ENCODE measurements at regions not wholly inside any gene's neighbourhood (a gene's known extent, or its start where the extent isn't known, plus 50 kb on each side); places are given as distances from the start of the nearest gene placed in this dataset.

DNA sequence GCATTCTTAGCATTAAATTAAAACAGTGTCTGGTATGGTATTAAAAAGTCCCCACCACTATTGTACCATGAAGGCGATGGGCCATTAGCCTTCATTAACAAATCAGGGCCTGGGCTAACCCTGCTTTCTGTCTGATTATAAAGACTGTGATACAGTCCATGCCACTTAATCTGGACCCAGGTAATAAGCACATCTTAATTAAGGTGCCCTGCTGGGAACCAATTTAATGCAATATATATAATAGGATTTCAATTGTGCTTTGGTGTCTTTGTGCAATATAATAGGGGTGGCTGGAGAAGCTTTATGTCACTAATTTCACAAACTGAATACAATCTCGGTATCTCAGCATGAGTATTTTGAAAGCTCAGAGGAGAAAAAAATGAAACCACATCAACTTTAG is 64.4 kb upstream of the CDH8 start:
- WGBS, 5 donors, result 43 to 63% (median 48%) methylated on average over 2 of the region's 2 CpGs
- H3K27ac ChIP-seq, result no peak overlapping the region
- no peaks in the 10 kb centered on the region for H3K36me3 ChIP-seq
- intact Hi-C loops (cut with DNase I; ENCODE audit: low total_unique reads), result no loop called here
- no peaks in the 10 kb centered on the region for H3K27me3 ChIP-seq
- TF ChIP-seq, protein P1, sequence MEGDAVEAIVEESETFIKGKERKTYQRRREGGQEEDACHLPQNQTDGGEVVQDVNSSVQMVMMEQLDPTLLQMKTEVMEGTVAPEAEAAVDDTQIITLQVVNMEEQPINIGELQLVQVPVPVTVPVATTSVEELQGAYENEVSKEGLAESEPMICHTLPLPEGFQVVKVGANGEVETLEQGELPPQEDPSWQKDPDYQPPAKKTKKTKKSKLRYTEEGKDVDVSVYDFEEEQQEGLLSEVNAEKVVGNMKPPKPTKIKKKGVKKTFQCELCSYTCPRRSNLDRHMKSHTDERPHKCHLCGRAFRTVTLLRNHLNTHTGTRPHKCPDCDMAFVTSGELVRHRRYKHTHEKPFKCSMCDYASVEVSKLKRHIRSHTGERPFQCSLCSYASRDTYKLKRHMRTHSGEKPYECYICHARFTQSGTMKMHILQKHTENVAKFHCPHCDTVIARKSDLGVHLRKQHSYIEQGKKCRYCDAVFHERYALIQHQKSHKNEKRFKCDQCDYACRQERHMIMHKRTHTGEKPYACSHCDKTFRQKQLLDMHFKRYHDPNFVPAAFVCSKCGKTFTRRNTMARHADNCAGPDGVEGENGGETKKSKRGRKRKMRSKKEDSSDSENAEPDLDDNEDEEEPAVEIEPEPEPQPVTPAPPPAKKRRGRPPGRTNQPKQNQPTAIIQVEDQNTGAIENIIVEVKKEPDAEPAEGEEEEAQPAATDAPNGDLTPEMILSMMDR (IDR thresholded peaks at IDR 0.05), result no peak
- TF ChIP-seq POLR2A (IDR thresholded peaks at IDR 0.05) (no peak), EP300 (IDR thresholded peaks at IDR 0.05) (no peak), POLR2AphosphoS5 (IDR thresholded peaks at IDR 0.05) (no peak)
- no peak overlapping the region for H3K4me3 ChIP-seq
- DNase-seq, result no peak
- no peaks in the 10 kb centered on the region for H3K4me1 ChIP-seq
- peaks cover 0 to 4% (median 0%) of the 10 kb centered on the region in 4 donors for H3K9me3 ChIP-seq

DNA sequence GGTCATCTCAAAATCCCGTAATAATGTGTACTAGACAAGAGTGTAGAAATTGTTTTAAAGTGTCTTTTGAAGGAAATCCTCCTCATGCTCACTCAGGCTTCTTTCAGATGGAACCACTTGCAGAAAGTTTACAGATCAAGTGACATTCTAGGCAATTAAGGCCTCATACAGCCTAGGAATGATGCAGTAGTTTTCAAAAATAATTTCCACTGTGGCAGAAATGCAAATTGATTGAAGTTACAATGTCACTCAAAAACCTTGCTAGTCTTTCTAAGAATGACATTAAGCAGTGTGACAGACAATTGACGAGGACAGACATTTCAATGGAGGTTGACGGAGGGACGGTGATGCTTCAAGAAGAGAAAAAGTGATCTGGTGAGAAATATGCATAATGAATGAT is 53.5 kb upstream of the CDH8 start:
- no peaks in the 10 kb centered on the region for H3K9me3 ChIP-seq
- 87 to 92% (median 89%) methylated on average over 4 of the region's 4 CpGs for WGBS, 5 donors

DNA sequence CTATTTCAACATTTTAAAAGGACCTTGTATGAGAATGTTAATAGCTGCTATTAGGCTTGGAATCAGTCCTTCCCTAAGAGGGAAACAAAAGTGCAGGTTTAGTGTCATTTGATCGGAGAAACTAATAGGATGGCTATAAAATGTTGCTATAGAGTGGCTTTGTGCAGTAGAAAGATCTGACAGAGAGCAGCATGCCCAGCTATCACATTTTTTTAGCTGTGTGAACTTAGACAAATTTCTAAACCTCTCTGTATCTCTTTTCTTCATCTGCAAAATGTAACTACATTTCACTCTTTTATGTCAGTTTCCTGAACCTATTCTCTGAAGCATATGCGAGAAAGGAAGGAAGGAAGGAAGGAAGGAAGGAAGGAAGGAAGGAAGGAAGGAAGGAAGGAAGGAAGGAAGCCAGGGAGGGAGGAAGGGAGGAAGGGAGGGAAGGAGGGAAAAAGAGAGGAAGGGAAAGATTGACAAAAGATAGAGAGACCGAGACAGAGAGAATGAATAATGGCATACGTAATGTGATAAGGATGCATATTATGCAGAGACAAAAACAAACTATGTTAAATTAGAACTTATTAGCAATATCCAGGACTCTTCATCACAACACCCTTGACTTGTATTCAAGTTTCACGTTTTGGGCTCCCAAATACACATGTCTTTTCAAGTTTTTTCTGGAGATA is 52.6 kb upstream of the CDH8 start:
- Histone ChIP-seq H3K27ac (no peak overlapping the region), H3K36me3 (no peaks in the 10 kb centered on the region), H3K9me3 (no peaks in the 10 kb centered on the region), H3K27me3 (no peaks in the 10 kb centered on the region), H3K4me3 (no peak overlapping the region), H3K4me1 (no peaks in the 10 kb centered on the region)
- no peak for DNase-seq
- WGBS, 5 donors, result 67 to 75% (median 73%) methylated on average over 5 of the region's 5 CpGs
- no peak for TF ChIP-seq EP300 (IDR thresholded peaks at IDR 0.05)
- no peak for TF ChIP-seq POLR2A (IDR thresholded peaks at IDR 0.05)
- TF ChIP-seq, protein P1 (IDR thresholded peaks at IDR 0.05), result no peak
- TF ChIP-seq POLR2AphosphoS5 (IDR thresholded peaks at IDR 0.05), result no peak
- intact Hi-C loops (cut with DNase I; ENCODE audit: low total_unique reads), result no loop called here

More for the DNA sequence above, 53.5 kb upstream of the CDH8 start:
- Histone ChIP-seq H3K27me3 (no peaks in the 10 kb centered on the region), H3K27ac (no peak overlapping the region), H3K4me1 (no peaks in the 10 kb centered on the region), H3K36me3 (no peaks in the 10 kb centered on the region), H3K4me3 (no peak overlapping the region)
- DNase-seq, result no peak
- intact Hi-C loops (cut with DNase I; ENCODE audit: low total_unique reads), result no loop called here
- TF ChIP-seq POLR2A (IDR thresholded peaks at IDR 0.05) (no peak), EP300 (IDR thresholded peaks at IDR 0.05) (no peak), POLR2AphosphoS5 (IDR thresholded peaks at IDR 0.05) (no peak)
- TF ChIP-seq, protein P1 (IDR thresholded peaks at IDR 0.05), result no peak

Small RNA genes lying in the stretch of these regions (small RNA-seq; reads per million reads assigned to genes)
- gene AC009101.1 (0 reads per million in 4 donors), gene AC009161.2 (0 reads per million in 4 donors), gene AC018846.1 (0 reads per million in 4 donors), gene AC138305.3 (0 reads per million in 4 donors), gene RNU6-21P (0 reads per million in 4 donors)

All from stomach (tissue), 8 donors.